ENCODE measurements at regions not wholly inside any gene's neighbourhood (a gene's known extent, or its start where the extent isn't known, plus 50 kb on each side); places are given as distances from the start of the nearest gene placed in this dataset.

DNA sequence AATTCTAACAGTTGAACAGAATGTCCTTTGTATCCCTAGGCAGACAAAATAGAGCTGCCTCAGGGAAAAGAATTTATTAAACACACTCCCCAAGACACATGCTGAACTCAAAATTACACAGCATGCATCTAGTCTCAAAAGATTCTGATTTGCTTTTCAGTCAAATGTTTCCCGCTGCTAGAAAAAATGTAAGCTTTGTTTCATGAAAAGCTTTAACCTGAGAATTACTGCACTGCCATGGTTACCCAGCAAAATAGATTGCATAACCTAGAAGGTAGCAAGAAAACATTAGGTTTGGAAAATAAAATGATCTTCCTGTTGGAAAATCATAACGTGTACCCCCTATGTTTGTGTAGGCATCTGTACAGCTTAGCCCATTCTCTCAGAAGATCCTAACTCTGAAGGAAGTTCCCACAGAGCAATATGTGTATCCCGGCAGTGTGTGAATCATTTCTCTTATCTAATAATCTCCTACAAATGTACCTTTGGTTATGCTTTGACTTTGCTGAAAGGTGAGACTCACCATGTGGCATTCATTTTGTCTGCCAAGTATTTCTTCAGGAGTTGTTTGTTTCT is 646.9 kb downstream of the STPG2 start:
- H3K4me3 ChIP-seq (ENCODE audit: insufficient read depth, low read depth, low read length): no peak overlapping the region
- no peaks in the 10 kb centered on the region for H3K79me1 ChIP-seq (ENCODE audit: low read depth in 1 of 2, low read length in 2 of 2)
- no peak overlapping the region for H3K4me2 ChIP-seq (ENCODE audit: low read depth, low read length)
- H3K14ac ChIP-seq (replicated peaks; ENCODE audit: low read depth, low read length): no peak overlapping the region
- ChIA-PET CTCF (no interaction called here), POLR2A (ENCODE audit: unreplicated experiment) (no interaction called here)
- no peaks in the 10 kb centered on the region for H3K4me1 ChIP-seq (ENCODE audit: control insufficient read depth, insufficient read depth, low read length)
- intact Hi-C loops (cut with micrococcal nuclease): no loop called here
- no peak overlapping the region for H3K27ac ChIP-seq (ENCODE audit: insufficient read depth, low read length)
- no peak overlapping the region for H2AK9ac ChIP-seq (replicated peaks; ENCODE audit: low read depth, low read length, poor library complexity)
- H4K8ac ChIP-seq (ENCODE audit: low read depth in 2 of 2, low read length in 2 of 2): no peak overlapping the region
- no peak overlapping the region for H2AFZ ChIP-seq (replicated peaks; ENCODE audit: low read length, poor library complexity)
- H3K23ac ChIP-seq (ENCODE audit: low read depth, low read length): no peak overlapping the region
- H3K9me3 ChIP-seq (ENCODE audit: control insufficient read depth, insufficient read depth, low read length): no peaks in the 10 kb centered on the region; the same call in none of the 2 replicates
- no TSS peak for BruUV-seq (replicated peaks)
- TF ChIP-seq RFX5 (IDR thresholded peaks at IDR 0.05; ENCODE audit: low read depth, low read length) (no peak), CEBPB (IDR thresholded peaks at IDR 0.05; ENCODE audit: low read depth, low read length) (no peak), FOS (IDR thresholded peaks at IDR 0.05; ENCODE audit: low read depth, low read length) (no peak), SMC3 (IDR thresholded peaks at IDR 0.05; ENCODE audit: low read depth, low read length) (no peak), NFE2L2 (IDR thresholded peaks at IDR 0.05; ENCODE audit: low read depth, low read length) (no peak), CHD1 (IDR thresholded peaks at IDR 0.05; ENCODE audit: low read depth, low read length) (no peak), RAD21 (IDR thresholded peaks at IDR 0.05; ENCODE audit: low read length) (no peak), POLR2A (IDR thresholded peaks at IDR 0.05; ENCODE audit: low read depth, low read length) (no peak)
- TF ChIP-seq, protein P1, sequence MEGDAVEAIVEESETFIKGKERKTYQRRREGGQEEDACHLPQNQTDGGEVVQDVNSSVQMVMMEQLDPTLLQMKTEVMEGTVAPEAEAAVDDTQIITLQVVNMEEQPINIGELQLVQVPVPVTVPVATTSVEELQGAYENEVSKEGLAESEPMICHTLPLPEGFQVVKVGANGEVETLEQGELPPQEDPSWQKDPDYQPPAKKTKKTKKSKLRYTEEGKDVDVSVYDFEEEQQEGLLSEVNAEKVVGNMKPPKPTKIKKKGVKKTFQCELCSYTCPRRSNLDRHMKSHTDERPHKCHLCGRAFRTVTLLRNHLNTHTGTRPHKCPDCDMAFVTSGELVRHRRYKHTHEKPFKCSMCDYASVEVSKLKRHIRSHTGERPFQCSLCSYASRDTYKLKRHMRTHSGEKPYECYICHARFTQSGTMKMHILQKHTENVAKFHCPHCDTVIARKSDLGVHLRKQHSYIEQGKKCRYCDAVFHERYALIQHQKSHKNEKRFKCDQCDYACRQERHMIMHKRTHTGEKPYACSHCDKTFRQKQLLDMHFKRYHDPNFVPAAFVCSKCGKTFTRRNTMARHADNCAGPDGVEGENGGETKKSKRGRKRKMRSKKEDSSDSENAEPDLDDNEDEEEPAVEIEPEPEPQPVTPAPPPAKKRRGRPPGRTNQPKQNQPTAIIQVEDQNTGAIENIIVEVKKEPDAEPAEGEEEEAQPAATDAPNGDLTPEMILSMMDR (conservative IDR thresholded peaks at IDR 0.05; ENCODE audit: low read depth, low read length): no peak
- TF ChIP-seq, protein P2, sequence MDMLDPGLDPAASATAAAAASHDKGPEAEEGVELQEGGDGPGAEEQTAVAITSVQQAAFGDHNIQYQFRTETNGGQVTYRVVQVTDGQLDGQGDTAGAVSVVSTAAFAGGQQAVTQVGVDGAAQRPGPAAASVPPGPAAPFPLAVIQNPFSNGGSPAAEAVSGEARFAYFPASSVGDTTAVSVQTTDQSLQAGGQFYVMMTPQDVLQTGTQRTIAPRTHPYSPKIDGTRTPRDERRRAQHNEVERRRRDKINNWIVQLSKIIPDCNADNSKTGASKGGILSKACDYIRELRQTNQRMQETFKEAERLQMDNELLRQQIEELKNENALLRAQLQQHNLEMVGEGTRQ (IDR thresholded peaks at IDR 0.05; ENCODE audit: low read depth, low read length): no peak
- TF ChIP-seq, protein P3, sequence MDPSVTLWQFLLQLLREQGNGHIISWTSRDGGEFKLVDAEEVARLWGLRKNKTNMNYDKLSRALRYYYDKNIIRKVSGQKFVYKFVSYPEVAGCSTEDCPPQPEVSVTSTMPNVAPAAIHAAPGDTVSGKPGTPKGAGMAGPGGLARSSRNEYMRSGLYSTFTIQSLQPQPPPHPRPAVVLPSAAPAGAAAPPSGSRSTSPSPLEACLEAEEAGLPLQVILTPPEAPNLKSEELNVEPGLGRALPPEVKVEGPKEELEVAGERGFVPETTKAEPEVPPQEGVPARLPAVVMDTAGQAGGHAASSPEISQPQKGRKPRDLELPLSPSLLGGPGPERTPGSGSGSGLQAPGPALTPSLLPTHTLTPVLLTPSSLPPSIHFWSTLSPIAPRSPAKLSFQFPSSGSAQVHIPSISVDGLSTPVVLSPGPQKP (IDR thresholded peaks at IDR 0.05; ENCODE audit: borderline replicate concordance, low read depth, low read length): no peak
- no peaks in the 10 kb centered on the region for H4K20me1 ChIP-seq (ENCODE audit: insufficient read depth, low read length)
- no CpG with 5 or more reads among the region's 3 CpGs for WGBS, 2 experiments (ENCODE audit: extremely low coverage in 2 of 2, insufficient read length in 1 of 2)
- no peaks in the 10 kb centered on the region for H3K27me3 ChIP-seq (ENCODE audit: control insufficient read depth, insufficient read depth, low read length)
- no peak overlapping the region for H4K5ac ChIP-seq (ENCODE audit: low read depth, low read length)
- H3K36me3 ChIP-seq (ENCODE audit: control insufficient read depth, insufficient read depth, low read length): no peaks in the 10 kb centered on the region
- no peak overlapping the region for H3K18ac ChIP-seq (ENCODE audit: low read depth, low read length)
- H3K9ac ChIP-seq (ENCODE audit: low read depth, low read length): no peak overlapping the region
- dilution Hi-C loops (cut with HindIII; ENCODE audit: low sequenced_read_pairs, unreplicated experiment): no loop called here
- no peak overlapping the region for H4K91ac ChIP-seq (ENCODE audit: insufficient read depth, low read depth, low read length)
- no peak for ATAC-seq (ENCODE audit: low read depth)
- no peak overlapping the region for H2BK120ac ChIP-seq (ENCODE audit: low read depth, low read length)
- H2AK5ac ChIP-seq (ENCODE audit: low read depth, low read length): no peak overlapping the region
- no peak overlapping the region for H3K4ac ChIP-seq (ENCODE audit: low read depth, low read length)
- no peak overlapping the region for H2BK5ac ChIP-seq (ENCODE audit: low read depth, low read length, poor library complexity, severe bottlenecking)
- DNase-seq: no peak
- no peak overlapping the region for H2BK20ac ChIP-seq (ENCODE audit: low read depth, low read length)
- in situ Hi-C loops (cut with MboI; ENCODE audit: low sequenced_read_pairs): no loop called here
- no peaks in the 10 kb centered on the region for H3K9me1 ChIP-seq (ENCODE audit: insufficient read depth, low read length)
- no peak overlapping the region for H2BK15ac ChIP-seq (ENCODE audit: low read depth, low read length)
- no peak overlapping the region for H3K56ac ChIP-seq (ENCODE audit: extremely low read depth, insufficient read depth, low read length)
